ENCODE measurements at regions not wholly inside any gene's neighbourhood (a gene's known extent, or its start where the extent isn't known, plus 50 kb on each side); places are given as distances from the start of the nearest gene placed in this dataset.
"Not testable (repeated sequence)": the region's sequence is repeated elsewhere in the genome, so short reads cannot be mapped to it uniquely, and the experiment has no call there.

GRCh38 chr2:84300696-84301029, 158.4 kb downstream of the SUCLG1 start:
- no TSS peak for BruUV-seq (replicated peaks)
- Histone ChIP-seq H3K27ac (ENCODE audit: low read length) (no peak overlapping the region), H3F3A (ENCODE audit: low read length, unreplicated experiment) (no peaks in the 10 kb centered on the region), H3K9me3 (ENCODE audit: low read length) (no peaks in the 10 kb centered on the region), H3K4me2 (ENCODE audit: low read length) (no peak overlapping the region), H3K4me3 (ENCODE audit: low read length) (no peak overlapping the region), H3K9me2 (replicated peaks; ENCODE audit: low read length) (no peaks in the 10 kb centered on the region), H3K9ac (ENCODE audit: low read length) (no peak overlapping the region), H3K4me1 (ENCODE audit: insufficient read depth, low read length) (peaks cover 13% of the 10 kb centered on the region), H3K36me3 (ENCODE audit: low read depth, low read length) (no peaks in the 10 kb centered on the region), H4K20me1 (ENCODE audit: low read length) (no peaks in the 10 kb centered on the region), H3K79me2 (ENCODE audit: low read length) (no peaks in the 10 kb centered on the region), H2AFZ (ENCODE audit: low read length) (no peak overlapping the region), H3K27me3 (ENCODE audit: low read length) (peaks cover 21% of the 10 kb centered on the region)
- no peak for TF ChIP-seq CTCF (conservative IDR thresholded peaks at IDR 0.05; ENCODE audit: low read depth, low read length)
- TF ChIP-seq EZH2 (IDR thresholded peaks at IDR 0.05; ENCODE audit: low read length, unreplicated experiment), result no peak
- no peak for TF ChIP-seq EZH2phosphoT487 (IDR thresholded peaks at IDR 0.05; ENCODE audit: borderline replicate concordance, low read length)
- CTCF ChIA-PET, result no interaction called here
- intact Hi-C loops (cut with micrococcal nuclease), result no loop called here
- ATAC-seq (no peak), DNase-seq (no peak)
- POLR2A ChIA-PET (ENCODE audit: unreplicated experiment), result no interaction called here

GRCh38 chr2:84300001-84300695, 158.9 kb downstream of the SUCLG1 start:
- ATAC-seq; H3K9me2 ChIP-seq (replicated peaks; ENCODE audit: low read length); H3K36me3 ChIP-seq (ENCODE audit: low read depth, low read length); H3K79me2 ChIP-seq (ENCODE audit: low read length); H2AFZ ChIP-seq (ENCODE audit: low read length); H3K9ac ChIP-seq (ENCODE audit: low read length); intact Hi-C loops (cut with micrococcal nuclease); H4K20me1 ChIP-seq (ENCODE audit: low read length); POLR2A ChIA-PET (ENCODE audit: unreplicated experiment); CTCF ChIA-PET; H3F3A ChIP-seq (ENCODE audit: low read length, unreplicated experiment); H3K9me3 ChIP-seq (ENCODE audit: low read length); BruUV-seq (replicated peaks); H3K4me2 ChIP-seq (ENCODE audit: low read length); H3K27ac ChIP-seq (ENCODE audit: low read length); H3K4me3 ChIP-seq (ENCODE audit: low read length); DNase-seq: not testable (repeated sequence)
- Histone ChIP-seq H3K4me1 (ENCODE audit: insufficient read depth, low read length) (peaks cover 13% of the 10 kb centered on the region), H3K27me3 (ENCODE audit: low read length) (peaks cover 21% of the 10 kb centered on the region)

- TF ChIP-seq EZH2 (IDR thresholded peaks at IDR 0.05; ENCODE audit: low read length, unreplicated experiment), result no peak
- no peak for TF ChIP-seq EZH2phosphoT487 (IDR thresholded peaks at IDR 0.05; ENCODE audit: borderline replicate concordance, low read length)
- TF ChIP-seq CTCF (conservative IDR thresholded peaks at IDR 0.05; ENCODE audit: low read depth, low read length), result no peak
- Histone ChIP-seq H2AFZ (ENCODE audit: low read length) (no peak overlapping the region), H3K36me3 (ENCODE audit: low read depth, low read length) (no peaks in the 10 kb centered on the region), H3K9me3 (ENCODE audit: low read length) (no peaks in the 10 kb centered on the region), H3K4me1 (ENCODE audit: insufficient read depth, low read length) (peaks cover 13% of the 10 kb centered on the region), H3K79me2 (ENCODE audit: low read length) (no peaks in the 10 kb centered on the region), H3K9me2 (replicated peaks; ENCODE audit: low read length) (no peaks in the 10 kb centered on the region), H3K27ac (ENCODE audit: low read length) (no peak overlapping the region), H3F3A (ENCODE audit: low read length, unreplicated experiment) (no peaks in the 10 kb centered on the region), H4K20me1 (ENCODE audit: low read length) (no peaks in the 10 kb centered on the region), H3K9ac (ENCODE audit: low read length) (no peak overlapping the region), H3K4me2 (ENCODE audit: low read length) (no peak overlapping the region), H3K27me3 (ENCODE audit: low read length) (peaks cover 21% of the 10 kb centered on the region), H3K4me3 (ENCODE audit: low read length) (no peak overlapping the region)
- POLR2A ChIA-PET (ENCODE audit: unreplicated experiment), result no interaction called here
- ATAC-seq (no peak), DNase-seq (no peak)
- CTCF ChIA-PET, result no interaction called here
- intact Hi-C loops (cut with micrococcal nuclease), result no loop called here
- BruUV-seq (replicated peaks), result no TSS peak
Observed at GRCh38 chr2:84299211-84299775, 159.8 kb downstream of the SUCLG1 start.
